Activated CD4-positive, alpha-beta T cell treated with anti-CD3 and anti-CD28 coated beads, Interleukin-2, amount 10 ng/mL, durations not matched to agents 24 days and 14 days (primary cell): ENCODE measurements at regions not wholly inside any gene's neighbourhood (a gene's known extent, or its start where the extent isn't known, plus 50 kb on each side); places are given as distances from the start of the nearest gene placed in this dataset.
"Not testable (repeated sequence)": the region's sequence is repeated elsewhere in the genome, so short reads cannot be mapped to it uniquely, and the experiment has no call there.

Experiments
- DNase-seq: peaks from one replicate; pipeline ENCODE4 v3.0.0; 2022
- H3K27ac Mint-ChIP-seq: one replicate; pipeline ENCODE4 v1.8.0; 2022; ENCODE audit warnings: mild to moderate bottlenecking, mixed read lengths
- H3K27me3 Mint-ChIP-seq: one replicate; pipeline ENCODE4 v1.8.0; 2022; ENCODE audit warnings: mixed read lengths
- H3K36me3 Mint-ChIP-seq: one replicate; pipeline ENCODE4 v1.8.0; 2022; ENCODE audit warnings: low read depth, mild to moderate bottlenecking, mixed read lengths
- H3K4me1 Mint-ChIP-seq: one replicate; pipeline ENCODE4 v1.8.0; 2021; ENCODE audit warnings: mixed read lengths
- H3K4me3 Mint-ChIP-seq: one replicate; pipeline ENCODE4 v1.8.0; 2022; ENCODE audit warnings: mild to moderate bottlenecking, moderate library complexity, mixed read lengths
- H3K9me3 Mint-ChIP-seq: one replicate; pipeline ENCODE4 v1.8.0; 2021; ENCODE audit warnings: mixed read lengths
- intact Hi-C: fragments of 100-400 bp; cut with micrococcal nuclease; formaldehyde crosslinking; loops from one replicate; pipeline ENCODE4 v1.15.1; 2023

DNA sequence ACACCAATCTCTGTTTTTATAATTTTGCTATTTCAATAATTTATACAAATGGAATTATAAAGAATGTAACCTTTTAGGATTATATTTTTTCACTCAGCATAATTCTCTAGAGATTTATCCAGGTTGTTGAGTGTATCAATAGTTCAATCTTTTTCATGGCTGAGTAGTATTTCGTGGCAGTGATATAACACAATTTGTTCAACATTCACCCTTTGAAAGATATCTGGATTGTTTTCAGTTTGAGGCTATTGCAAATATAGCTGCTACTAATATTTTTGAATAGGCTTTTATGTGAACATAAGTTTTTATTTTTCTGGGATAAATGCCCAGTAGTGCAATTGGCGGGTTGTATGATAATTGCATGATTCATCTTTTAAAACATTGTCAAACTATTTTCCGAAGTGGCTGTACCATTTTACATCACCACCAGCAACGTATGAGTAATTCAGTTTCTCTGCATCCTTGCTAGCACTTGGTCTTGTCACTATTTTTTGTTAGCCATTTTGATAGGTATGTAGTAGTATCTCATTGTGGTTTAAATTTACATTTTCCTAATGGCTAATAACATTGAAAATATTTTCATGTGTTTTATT is 55.6 kb upstream of the ABCD3 start:
- no peak for DNase-seq
- Mint-ChIP-seq H3K27me3 (peaks cover 6% of the 10 kb centered on the region), H3K9me3 (peaks cover 7% of the 10 kb centered on the region), H3K4me3 (no peak overlapping the region), H3K27ac (no peak overlapping the region), H3K4me1 (no peaks in the 10 kb centered on the region), H3K36me3 (peaks cover 2% of the 10 kb centered on the region)
- intact Hi-C loops, result no loop called here

- no peaks in the 10 kb centered on the region for H3K36me3 Mint-ChIP-seq
- peaks cover 7% of the 10 kb centered on the region for H3K9me3 Mint-ChIP-seq
- intact Hi-C loops, result no loop called here
- DNase-seq, result no peak
- no peak overlapping the region for H3K27ac Mint-ChIP-seq
- no peak overlapping the region for H3K4me3 Mint-ChIP-seq
- H3K27me3 Mint-ChIP-seq, result no peaks in the 10 kb centered on the region
- H3K4me1 Mint-ChIP-seq, result no peaks in the 10 kb centered on the region
Measured at GRCh38 chr1:94358630-94359599, 59.3 kb upstream of the ABCD3 start.

GRCh38 chr1:94357661-94358060 is 60.5 kb upstream of the ABCD3 start:
- H3K27me3 Mint-ChIP-seq, result no peaks in the 10 kb centered on the region
- intact Hi-C loops, result no loop called here
- H3K4me1 Mint-ChIP-seq, result no peaks in the 10 kb centered on the region
- no peak for DNase-seq
- peaks cover 7% of the 10 kb centered on the region for H3K9me3 Mint-ChIP-seq
- H3K4me3 Mint-ChIP-seq, result no peak overlapping the region
- H3K27ac Mint-ChIP-seq, result no peak overlapping the region
- H3K36me3 Mint-ChIP-seq, result no peaks in the 10 kb centered on the region

- H3K9me3 Mint-ChIP-seq, result peaks cover 3% of the 10 kb centered on the region
- no peaks in the 10 kb centered on the region for H3K4me1 Mint-ChIP-seq
- H3K27me3 Mint-ChIP-seq, result peaks cover 4% of the 10 kb centered on the region
- intact Hi-C loops, result no loop called here
- H3K27ac Mint-ChIP-seq, result no peak overlapping the region
- DNase-seq, result no peak
- H3K36me3 Mint-ChIP-seq, result no peaks in the 10 kb centered on the region
- no peak overlapping the region for H3K4me3 Mint-ChIP-seq
Measured at GRCh38 chr1:94355485-94355980, 62.7 kb upstream of the ABCD3 start.

- Mint-ChIP-seq H3K4me3 (no peak overlapping the region), H3K4me1 (no peaks in the 10 kb centered on the region), H3K27ac (no peak overlapping the region), H3K36me3 (no peaks in the 10 kb centered on the region), H3K27me3 (peaks cover 14% of the 10 kb centered on the region), H3K9me3 (no peaks in the 10 kb centered on the region)
- no peak for DNase-seq
- intact Hi-C loops, result no loop called here
Measured at GRCh38 chr1:94351481-94351880, 66.7 kb upstream of the ABCD3 start.

GRCh38 chr1:94350350-94350924 is 67.8 kb upstream of the ABCD3 start:
- DNase-seq, result no peak
- intact Hi-C loops, result no loop called here
- no peak overlapping the region for H3K27ac Mint-ChIP-seq
- no peaks in the 10 kb centered on the region for H3K36me3 Mint-ChIP-seq
- H3K27me3 Mint-ChIP-seq, result peaks cover 14% of the 10 kb centered on the region
- H3K4me3 Mint-ChIP-seq, result no peak overlapping the region
- no peaks in the 10 kb centered on the region for H3K4me1 Mint-ChIP-seq
- no peaks in the 10 kb centered on the region for H3K9me3 Mint-ChIP-seq

- H3K4me1 Mint-ChIP-seq, result no peaks in the 10 kb centered on the region
- DNase-seq, result no peak
- H3K9me3 Mint-ChIP-seq, result no peaks in the 10 kb centered on the region
- H3K27ac Mint-ChIP-seq, result no peak overlapping the region
- H3K36me3 Mint-ChIP-seq, result no peaks in the 10 kb centered on the region
- H3K4me3 Mint-ChIP-seq, result no peak overlapping the region
- intact Hi-C loops, result no loop called here
- peaks cover 14% of the 10 kb centered on the region for H3K27me3 Mint-ChIP-seq
Measured at GRCh38 chr1:94349853-94350252, 68.3 kb upstream of the ABCD3 start.

GRCh38 chr1:94348386-94348785 is 69.8 kb upstream of the ABCD3 start:
- H3K27ac Mint-ChIP-seq, H3K36me3 Mint-ChIP-seq, DNase-seq, intact Hi-C loops, H3K4me1 Mint-ChIP-seq, H3K4me3 Mint-ChIP-seq, H3K9me3 Mint-ChIP-seq: not testable (repeated sequence)
- peaks cover 14% of the 10 kb centered on the region for H3K27me3 Mint-ChIP-seq

- Mint-ChIP-seq H3K4me3 (no peak overlapping the region), H3K4me1 (no peaks in the 10 kb centered on the region), H3K36me3 (no peaks in the 10 kb centered on the region), H3K27me3 (peaks cover 11% of the 10 kb centered on the region), H3K27ac (no peak overlapping the region), H3K9me3 (no peaks in the 10 kb centered on the region)
- intact Hi-C loops, result no loop called here
- no peak for DNase-seq
Measured at GRCh38 chr1:94345148-94345721, 73.0 kb upstream of the ABCD3 start.

DNA sequence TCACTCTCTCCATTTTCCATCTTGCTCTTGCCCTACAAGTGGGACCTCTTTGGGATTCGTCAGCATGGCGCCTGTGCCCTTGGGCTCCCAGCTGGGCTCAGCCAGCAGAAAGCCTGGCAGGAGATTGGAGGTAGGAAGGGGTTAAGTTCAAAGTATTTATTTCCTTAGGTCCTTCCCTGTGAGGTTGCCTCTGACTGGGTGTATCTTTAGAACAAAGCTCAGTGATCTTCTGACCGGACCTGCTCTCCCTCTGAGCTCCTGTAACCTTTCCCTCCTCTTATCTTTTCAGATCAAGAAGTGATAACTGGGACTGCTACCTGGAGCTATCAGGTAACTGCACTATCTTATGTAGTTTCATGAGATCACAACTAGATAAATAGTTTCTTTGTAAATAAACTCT is 75.8 kb upstream of the ABCD3 start:
- Mint-ChIP-seq H3K36me3 (no peaks in the 10 kb centered on the region), H3K4me1 (no peaks in the 10 kb centered on the region), H3K4me3 (no peak overlapping the region), H3K27me3 (peaks cover 11% of the 10 kb centered on the region), H3K27ac (no peak overlapping the region), H3K9me3 (no peaks in the 10 kb centered on the region)
- intact Hi-C loops, result no loop called here
- no peak for DNase-seq

DNA sequence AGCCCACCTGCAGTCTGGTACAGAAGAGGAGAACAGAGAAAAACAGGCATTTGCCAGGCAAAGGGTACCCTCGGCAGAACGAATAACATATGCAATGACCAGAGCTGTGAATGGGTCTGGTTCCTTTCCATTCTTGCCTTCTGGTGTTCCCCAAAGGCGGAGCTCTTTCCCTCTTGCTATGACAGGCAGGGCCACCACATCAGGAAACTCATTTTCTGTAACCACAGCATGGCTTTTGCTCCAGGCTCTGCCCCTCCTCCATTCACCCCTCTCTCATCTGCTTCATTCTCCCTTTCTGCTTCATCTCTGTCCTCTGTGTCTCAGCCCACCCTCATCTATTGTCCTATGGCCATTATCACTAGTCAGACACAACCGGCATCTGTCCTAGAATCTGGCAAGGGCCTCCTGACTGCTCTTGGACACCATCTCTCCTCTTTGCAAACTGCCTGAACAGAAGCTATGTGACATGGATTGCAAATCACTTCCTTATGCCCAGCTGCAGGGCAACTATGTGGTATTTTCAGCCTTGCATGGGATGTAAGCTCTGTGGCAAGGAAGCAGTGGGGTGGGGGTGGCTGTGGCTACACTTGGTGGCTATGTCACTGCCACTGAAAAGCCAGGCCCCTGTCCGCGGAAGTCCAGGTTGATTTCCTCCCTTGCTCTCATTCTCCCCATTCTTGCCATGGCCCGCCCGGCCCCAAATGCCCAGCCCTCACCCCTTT is 78.8 kb upstream of the ABCD3 start:
- Mint-ChIP-seq H3K4me3 (no peak overlapping the region), H3K27ac (no peak overlapping the region), H3K27me3 (peaks cover 12% of the 10 kb centered on the region), H3K36me3 (no peaks in the 10 kb centered on the region), H3K9me3 (no peaks in the 10 kb centered on the region), H3K4me1 (no peaks in the 10 kb centered on the region)
- no peak for DNase-seq
- intact Hi-C loops, result loop anchor here (10.0 kb wide), 1 partner anchor 275 kb away; no protein-coding TSS in a partner anchor

- H3K4me3 Mint-ChIP-seq, result no peak overlapping the region
- no peak overlapping the region for H3K27ac Mint-ChIP-seq
- H3K36me3 Mint-ChIP-seq, result no peaks in the 10 kb centered on the region
- intact Hi-C loops, result loop anchor here (10.0 kb wide), 1 partner anchor 272 kb away; no protein-coding TSS in a partner anchor
- H3K4me1 Mint-ChIP-seq, result no peaks in the 10 kb centered on the region
- no peaks in the 10 kb centered on the region for H3K9me3 Mint-ChIP-seq
- DNase-seq, result no peak
- H3K27me3 Mint-ChIP-seq, result peaks cover 14% of the 10 kb centered on the region
Measured at GRCh38 chr1:94336991-94337390, 81.2 kb upstream of the ABCD3 start.

DNA sequence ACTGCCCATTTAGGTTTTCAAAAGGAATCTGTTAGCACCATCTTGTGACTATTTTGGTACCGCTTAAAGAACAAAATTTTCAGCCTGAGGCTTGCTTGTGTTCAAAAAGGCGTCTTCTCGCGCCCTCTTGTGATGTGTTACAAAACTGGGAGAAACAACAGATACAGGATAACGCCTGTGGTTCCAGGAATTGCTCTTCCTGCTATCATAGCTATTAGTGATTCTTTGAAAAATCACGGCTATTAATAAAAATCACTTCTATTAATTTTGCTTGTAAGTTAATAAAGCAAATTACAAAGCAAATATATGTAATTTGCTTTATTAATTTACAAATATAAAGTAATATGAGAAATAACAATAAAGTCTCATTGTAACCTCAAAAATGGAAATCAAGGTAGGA is 82.2 kb upstream of the ABCD3 start:
- Mint-ChIP-seq H3K27me3 (peaks cover 17% of the 10 kb centered on the region), H3K36me3 (no peaks in the 10 kb centered on the region), H3K4me3 (no peak overlapping the region), H3K27ac (no peak overlapping the region), H3K4me1 (no peaks in the 10 kb centered on the region), H3K9me3 (no peaks in the 10 kb centered on the region)
- intact Hi-C loops, result loop anchor here (10.0 kb wide), 1 partner anchor 271 kb away; no protein-coding TSS in a partner anchor
- peak; percentile 68 for DNase-seq
